GM12873 (cell line): ENCODE measurements at regions not wholly inside any gene's neighbourhood (a gene's known extent, or its start where the extent isn't known, plus 50 kb on each side); places are given as distances from the start of the nearest gene placed in this dataset.

Experiments
- CTCF ChIP-seq: IDR thresholded peaks from 2 replicates; pipeline ENCODE4 v1.5.1; 2012; ENCODE audit warnings: low read depth, mild to moderate bottlenecking, moderate library complexity, low read length, control low read depth; ENCODE audit not compliant: insufficient read depth; ENCODE audit errors: missing control alignments

GRCh38 chr13:29674532-29674931, 79.0 kb upstream of the SLC7A1 start:
- no peak for TF ChIP-seq CTCF

DNA sequence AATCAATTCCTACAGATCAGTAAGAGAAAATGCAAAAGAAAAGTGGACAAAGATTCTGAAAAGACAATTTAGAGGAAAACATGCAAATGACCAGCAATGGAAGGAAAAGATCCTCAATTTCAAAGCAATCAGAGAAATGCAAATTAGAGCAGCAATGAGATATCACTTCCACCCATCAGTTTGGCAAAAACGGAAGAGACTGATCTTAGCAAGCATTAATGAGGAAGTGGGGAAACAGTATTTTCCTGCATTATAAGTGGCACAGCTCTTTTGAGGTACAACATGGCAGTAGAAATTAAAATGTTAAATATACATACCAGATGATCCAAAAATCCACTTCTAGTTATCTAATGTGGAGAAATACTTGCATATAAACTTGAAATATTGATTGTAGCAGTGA, 69.1 kb upstream of the SLC7A1 start:
- no peak for TF ChIP-seq CTCF

DNA sequence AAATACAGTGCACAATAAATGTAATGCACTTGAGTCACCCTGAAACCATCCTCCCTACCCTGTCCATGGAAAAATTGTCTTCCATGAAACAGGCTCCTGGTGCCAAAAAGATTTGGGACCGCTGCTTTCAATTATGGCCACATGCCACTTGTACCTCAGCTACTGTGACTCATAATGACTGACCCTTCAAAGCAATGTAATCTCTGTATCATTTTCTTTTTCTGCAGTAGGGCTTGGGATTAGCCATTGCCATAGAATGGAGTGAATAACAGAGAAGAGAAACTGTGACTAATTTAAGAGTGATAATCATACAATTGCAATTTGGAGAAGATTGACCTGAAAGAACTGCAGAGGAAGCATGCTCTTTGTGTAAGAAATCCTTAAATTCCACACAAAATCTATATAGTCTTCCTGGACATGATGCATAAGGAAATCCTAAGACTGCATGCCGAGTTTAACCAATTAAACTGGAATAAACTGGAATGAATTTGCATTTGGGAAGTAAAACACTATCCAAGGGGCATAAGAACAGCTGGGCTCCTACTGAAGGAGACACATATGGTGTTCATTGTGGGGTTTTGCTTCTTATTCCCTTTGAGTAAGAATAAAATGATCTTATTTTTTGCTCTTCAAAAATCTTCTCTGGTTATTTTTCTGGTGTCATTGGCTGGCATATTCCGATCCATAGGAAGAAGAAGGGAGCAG, 59.5 kb upstream of the SLC7A1 start:
- no peak for TF ChIP-seq CTCF

DNA sequence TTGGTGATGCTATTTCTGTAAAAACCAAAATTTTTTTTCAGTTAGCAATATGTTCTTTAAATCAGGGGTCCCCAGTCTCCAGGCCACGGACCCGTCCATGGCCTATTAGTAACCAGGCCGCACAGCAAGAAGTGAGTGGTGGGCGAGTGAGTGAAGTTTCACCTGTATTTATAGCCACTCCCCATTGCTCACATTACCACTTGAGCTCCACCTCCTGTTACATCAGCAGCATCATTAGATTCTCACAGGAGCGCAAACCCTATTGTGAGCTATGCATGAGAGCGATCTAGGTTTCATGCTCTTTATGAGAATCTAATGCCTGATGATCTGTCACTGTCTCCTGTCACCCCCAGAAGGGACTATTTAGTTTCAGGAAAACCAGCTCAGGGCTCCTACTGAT, 58.9 kb upstream of the SLC7A1 start:
- no peak for TF ChIP-seq CTCF

DNA sequence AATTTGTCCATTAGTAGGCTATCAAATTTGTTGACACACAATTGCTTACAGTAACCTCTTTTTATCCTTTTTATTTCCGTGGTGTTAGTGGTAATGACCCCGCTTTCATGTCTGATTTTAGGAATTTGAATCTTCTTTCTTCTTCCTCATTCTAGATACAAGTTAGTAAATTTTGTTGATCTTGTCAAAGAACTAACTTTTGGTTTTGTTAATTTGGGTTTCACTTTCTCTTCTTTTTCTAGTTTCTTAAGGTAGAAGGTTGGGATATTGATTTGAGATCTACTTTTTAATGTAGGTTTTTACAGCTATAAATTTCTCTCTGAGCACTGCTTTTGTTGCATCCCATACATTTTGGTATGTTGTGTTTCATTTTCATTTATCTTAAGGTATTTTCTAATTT, 53.3 kb upstream of the SLC7A1 start:
- TF ChIP-seq CTCF, result no peak
